GM23248 (cell line): ENCODE measurements at regions not wholly inside any gene's neighbourhood (a gene's known extent, or its start where the extent isn't known, plus 50 kb on each side); places are given as distances from the start of the nearest gene placed in this dataset.

Experiments used
- DNase-seq: peaks from one replicate; pipeline ENCODE4 v3.0.0-alpha.2; 2015
- H2AFZ ChIP-seq: fragments of 200-600 bp; sonication (generic); 2 replicates; pipeline ENCODE4 v1.6.1; 2016; ENCODE audit warnings: antibody characterized with exemption
- H3F3A ChIP-seq: fragments of 200-600 bp; sonication (generic); 2 replicates; pipeline ENCODE4 v1.6.1; 2016; ENCODE audit warnings: mild to moderate bottlenecking, antibody characterized with exemption, mixed run types; ENCODE audit not compliant: insufficient read depth
- H3K27ac ChIP-seq: fragments of 200-600 bp; sonication (generic); 2 replicates; pipeline ENCODE4 v1.5.1; 2016; ENCODE audit warnings: mild to moderate bottlenecking
- H3K27me3 ChIP-seq: fragments of 200-600 bp; sonication (generic); replicated peaks from 2 replicates; pipeline ENCODE4 v1.6.1; 2016; ENCODE audit warnings: mild to moderate bottlenecking; ENCODE audit not compliant: insufficient read depth
- H3K36me3 ChIP-seq: fragments of 200-600 bp; sonication (generic); 2 replicates; pipeline ENCODE4 v1.6.1; 2016; ENCODE audit warnings: low read depth, mild to moderate bottlenecking
- H3K4me1 ChIP-seq: fragments of 200-600 bp; sonication (generic); 2 replicates; pipeline ENCODE4 v1.6.1; 2016; ENCODE audit warnings: mild to moderate bottlenecking; ENCODE audit not compliant: insufficient read depth
- H3K4me2 ChIP-seq: fragments of 200-600 bp; sonication (generic); one replicate; pipeline ENCODE4 v1.6.1; 2016; ENCODE audit warnings: mild to moderate bottlenecking; ENCODE audit not compliant: unreplicated experiment
- H3K4me3 ChIP-seq: fragments of 200-600 bp; sonication (generic); 2 replicates; pipeline ENCODE4 v1.5.1; 2016; ENCODE audit warnings: mild to moderate bottlenecking
- H3K79me2 ChIP-seq: fragments of 200-600 bp; sonication (generic); 2 replicates; pipeline ENCODE4 v1.6.1; 2016; ENCODE audit warnings: mild to moderate bottlenecking; ENCODE audit not compliant: insufficient read depth
- H3K9ac ChIP-seq: fragments of 200-600 bp; sonication (generic); 2 replicates; pipeline ENCODE4 v1.6.1; 2016; ENCODE audit warnings: mild to moderate bottlenecking
- H3K9me2 ChIP-seq: fragments of 200-600 bp; sonication (generic); 2 replicates; pipeline ENCODE4 v1.6.1; 2016; ENCODE audit warnings: mixed run types, mild to moderate bottlenecking, moderate library complexity; ENCODE audit not compliant: insufficient read depth
- H3K9me3 ChIP-seq: fragments of 200-600 bp; sonication (generic); one replicate; pipeline ENCODE4 v1.6.1; 2017; ENCODE audit warnings: low read depth
- H4K20me1 ChIP-seq: fragments of 200-600 bp; sonication (generic); 2 replicates; pipeline ENCODE4 v1.6.0; 2016; ENCODE audit not compliant: insufficient read depth
- EZH2 ChIP-seq: fragments of 200-600 bp; sonication (generic); IDR thresholded peaks from 2 replicates; pipeline ENCODE4 v1.6.1; 2018; ENCODE audit warnings: antibody characterized with exemption, mild to moderate bottlenecking; ENCODE audit not compliant: insufficient read depth, poor library complexity, severe bottlenecking
- EZH2phosphoT487 ChIP-seq: fragments of 200-600 bp; sonication (generic); IDR thresholded peaks from 2 replicates; pipeline ENCODE4 v1.6.1; 2018; ENCODE audit warnings: antibody characterized with exemption, moderate library complexity, mild to moderate bottlenecking, low read depth; ENCODE audit not compliant: insufficient read depth
- WGBS, 2 experiments: methylation state at CpG; one replicate each; pipeline ENCODE4 v1.1.6; 2015 to 2017; ENCODE audit warnings: low lambda C conversion rate in 2 of 2, low coverage in 1 of 2; ENCODE audit errors: missing lambda C conversion rate in 2 of 2; 5-methylcytosine and 5-hydroxymethylcytosine counted together
- in situ Hi-C: fragments of 300-500 bp; cut with MboI; formaldehyde crosslinking; loops from 2 replicates; pipeline ENCODE4 v1.15.0; 2020

- Histone ChIP-seq H3K4me3 (no peak overlapping the region), H3K9ac (no peak overlapping the region), H3K79me2 (no peaks in the 10 kb centered on the region), H3K36me3 (no peaks in the 10 kb centered on the region), H4K20me1 (no peaks in the 10 kb centered on the region), H2AFZ (no peak overlapping the region), H3K9me3 (no peaks in the 10 kb centered on the region), H3K4me1 (no peaks in the 10 kb centered on the region), H3F3A (no peaks in the 10 kb centered on the region), H3K9me2 (no peaks in the 10 kb centered on the region), H3K27me3 (peaks cover 55% of the 10 kb centered on the region), H3K4me2 (no peak overlapping the region), H3K27ac (no peak overlapping the region)
- in situ Hi-C loops = no loop called here
- no peak for TF ChIP-seq EZH2phosphoT487
- no peak for TF ChIP-seq EZH2
- peak; percentile 39 for DNase-seq
- WGBS, 2 experiments = 8 to 9% methylated on average over 19 to 20 of the region's 20 CpGs
These were observed 130.3 kb downstream of the IRF8 start for GRCh38 chr16:86029131-86029741.

- TF ChIP-seq EZH2 (no peak), EZH2phosphoT487 (no peak)
- Histone ChIP-seq H3K4me1 (no peaks in the 10 kb centered on the region), H2AFZ (no peak overlapping the region), H3F3A (no peaks in the 10 kb centered on the region), H4K20me1 (no peaks in the 10 kb centered on the region), H3K27ac (no peak overlapping the region), H3K36me3 (no peaks in the 10 kb centered on the region), H3K9me3 (no peaks in the 10 kb centered on the region), H3K4me2 (no peak overlapping the region), H3K9me2 (no peaks in the 10 kb centered on the region), H3K4me3 (no peak overlapping the region), H3K79me2 (no peaks in the 10 kb centered on the region), H3K9ac (no peak overlapping the region), H3K27me3 (peaks cover 60% of the 10 kb centered on the region)
- in situ Hi-C loops = no loop called here
- 64 to 65% methylated on average over 10 of the region's 10 CpGs for WGBS, 2 experiments
- no peak for DNase-seq
These were observed 131.2 kb downstream of the IRF8 start for GRCh38 chr16:86030116-86030515.

- H3K9ac ChIP-seq = no peak overlapping the region
- H3K79me2 ChIP-seq = no peaks in the 10 kb centered on the region
- no peaks in the 10 kb centered on the region for H3F3A ChIP-seq
- H2AFZ ChIP-seq = no peak overlapping the region
- H4K20me1 ChIP-seq = no peaks in the 10 kb centered on the region
- peaks cover 63% of the 10 kb centered on the region for H3K27me3 ChIP-seq
- H3K4me2 ChIP-seq = no peak overlapping the region
- H3K36me3 ChIP-seq = no peaks in the 10 kb centered on the region
- TF ChIP-seq EZH2 (no peak), EZH2phosphoT487 (no peak)
- in situ Hi-C loops = no loop called here
- H3K9me2 ChIP-seq = no peaks in the 10 kb centered on the region
- WGBS, 2 experiments = 61 to 73% methylated on average over 5 of the region's 5 CpGs
- no peaks in the 10 kb centered on the region for H3K4me1 ChIP-seq
- no peak overlapping the region for H3K4me3 ChIP-seq
- no peak overlapping the region for H3K27ac ChIP-seq
- H3K9me3 ChIP-seq = no peaks in the 10 kb centered on the region
- DNase-seq = no peak
These were observed 132.2 kb downstream of the IRF8 start for GRCh38 chr16:86031141-86031678.

- H3K4me1 ChIP-seq = no peaks in the 10 kb centered on the region
- in situ Hi-C loops = no loop called here
- no peak overlapping the region for H3K27ac ChIP-seq
These were observed 134.1 kb downstream of the IRF8 start for GRCh38 chr16:86033016-86033474.

More at GRCh38 chr16:86033016-86033474, 134.1 kb downstream of the IRF8 start:
- H3F3A ChIP-seq = no peaks in the 10 kb centered on the region
- peak; percentile 9 for DNase-seq
- TF ChIP-seq EZH2phosphoT487 (no peak), EZH2 (no peak)
- H3K27me3 ChIP-seq = peaks cover 58% of the 10 kb centered on the region
- WGBS, 2 experiments = 3% methylated on average over 18 to 19 of the region's 19 CpGs
- no peak overlapping the region for H2AFZ ChIP-seq
- no peak overlapping the region for H3K9ac ChIP-seq
- no peaks in the 10 kb centered on the region for H4K20me1 ChIP-seq
- H3K9me2 ChIP-seq = no peaks in the 10 kb centered on the region
- no peaks in the 10 kb centered on the region for H3K9me3 ChIP-seq
- H3K4me2 ChIP-seq = no peak overlapping the region
- H3K36me3 ChIP-seq = no peaks in the 10 kb centered on the region
- no peak overlapping the region for H3K4me3 ChIP-seq
- no peaks in the 10 kb centered on the region for H3K79me2 ChIP-seq
